SK-N-MC (cell line): ENCODE measurements at regions not wholly inside any gene's neighbourhood (a gene's known extent, or its start where the extent isn't known, plus 50 kb on each side); places are given as distances from the start of the nearest gene placed in this dataset.

Source experiments
- EZH2 ChIP-seq: fragments of 200-600 bp; sonication (generic); IDR thresholded peaks from one replicate; pipeline ENCODE4 v1.6.1; 2017; ENCODE audit warnings: antibody characterized with exemption
- FOXP2 ChIP-seq: optimal IDR thresholded peaks from 2 replicates; pipeline ENCODE3; 2011; ENCODE audit warnings: mild to moderate bottlenecking, moderate library complexity; ENCODE audit not compliant: insufficient read depth; ENCODE audit errors: extremely low read length, control extremely low read depth
- POLR2AphosphoS5 ChIP-seq: IDR thresholded peaks from 2 replicates; pipeline ENCODE4 v1.6.1; 2012; ENCODE audit warnings: mild to moderate bottlenecking, low read depth, low read length, borderline replicate concordance

DNA sequence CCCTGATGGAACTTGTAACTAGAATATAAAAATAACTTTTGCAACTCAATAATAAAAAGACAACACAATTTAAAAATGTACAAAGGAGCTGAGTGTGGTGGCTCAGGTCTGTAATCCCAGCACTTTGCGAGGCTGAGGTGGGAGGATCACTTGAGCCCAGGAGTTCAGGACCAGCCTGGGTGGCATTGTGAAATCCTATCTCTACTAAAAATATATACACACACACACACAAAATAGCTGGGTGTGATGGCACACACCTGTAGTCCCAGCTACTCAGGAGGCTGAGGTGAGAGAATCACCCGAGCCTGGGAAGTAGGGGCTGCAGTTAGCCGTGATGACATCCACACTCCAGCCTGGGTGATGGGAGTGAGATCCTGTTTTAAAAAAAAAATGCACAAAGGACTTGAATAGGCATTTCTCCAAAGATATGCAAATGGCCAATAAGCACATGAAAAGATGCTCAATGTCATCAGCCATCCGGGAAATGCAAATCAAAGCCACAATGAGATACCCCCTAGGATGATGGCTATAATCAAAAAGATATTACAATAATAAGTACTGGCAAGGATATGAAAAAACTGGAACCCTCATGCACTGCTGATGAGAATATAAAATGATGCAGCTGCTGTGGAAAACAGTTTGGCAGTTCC lies 59.8 kb upstream of the SEPTIN5 start:
- TF ChIP-seq EZH2, result no peak
- TF ChIP-seq POLR2AphosphoS5, result no peak
- no peak for TF ChIP-seq FOXP2
